NK-92 treated with Interleukin-12 subunit alpha and Interleukin-12 subunit beta, amount 100 ng/mL, for 24 hours (cell line): ENCODE measurements at regions not wholly inside any gene's neighbourhood (a gene's known extent, or its start where the extent isn't known, plus 50 kb on each side); places are given as distances from the start of the nearest gene placed in this dataset.

Source experiments
- DNase-seq: peaks from one replicate; lab custom pipeline; 2025; lab: John Stamatoyannopoulos, UW

- no peak for DNase-seq
Measured at GRCh38 chr7:46544396-46545008, 623.4 kb upstream of the IGFBP3 start.

GRCh38 chr7:46542076-46542475 is 621.0 kb upstream of the IGFBP3 start:
- no peak for DNase-seq

- no peak for DNase-seq
Measured at GRCh38 chr7:46539892-46540483, 618.9 kb upstream of the IGFBP3 start.

GRCh38 chr7:46537191-46537905 is 616.3 kb upstream of the IGFBP3 start:
- no peak for DNase-seq

GRCh38 chr7:46534664-46535588 is 613.9 kb upstream of the IGFBP3 start:
- no peak for DNase-seq

GRCh38 chr7:46533946-46534345 is 612.9 kb upstream of the IGFBP3 start:
- no peak for DNase-seq

GRCh38 chr7:46532571-46532970 is 611.5 kb upstream of the IGFBP3 start:
- DNase-seq = no peak

GRCh38 chr7:46530081-46530750 is 609.1 kb upstream of the IGFBP3 start:
- no peak for DNase-seq

GRCh38 chr7:46527360-46527759 is 606.3 kb upstream of the IGFBP3 start:
- DNase-seq = no peak

GRCh38 chr7:46525876-46526275 is 604.8 kb upstream of the IGFBP3 start:
- DNase-seq = no peak

GRCh38 chr7:46524350-46524749 is 603.3 kb upstream of the IGFBP3 start:
- no peak for DNase-seq

GRCh38 chr7:46522354-46522906 is 601.4 kb upstream of the IGFBP3 start:
- DNase-seq = no peak

- no peak for DNase-seq
Measured at GRCh38 chr7:46518713-46519112, 597.6 kb upstream of the IGFBP3 start.

GRCh38 chr7:46515844-46516590 is 594.9 kb upstream of the IGFBP3 start:
- DNase-seq = no peak

- DNase-seq = no peak
Measured at GRCh38 chr7:46513447-46513848, 592.4 kb upstream of the IGFBP3 start.

- no peak for DNase-seq
Measured at GRCh38 chr7:46512891-46513413, 591.9 kb upstream of the IGFBP3 start.

GRCh38 chr7:46511442-46512215 is 590.6 kb upstream of the IGFBP3 start:
- DNase-seq = no peak

- DNase-seq = no peak
Measured at GRCh38 chr7:46508583-46508982, 587.5 kb upstream of the IGFBP3 start.

- DNase-seq = no peak
Measured at GRCh38 chr7:46507560-46507959, 586.5 kb upstream of the IGFBP3 start.

GRCh38 chr7:46494441-46494840 is 573.4 kb upstream of the IGFBP3 start:
- no peak for DNase-seq
